Mucosa of stomach (tissue), 1 donor: ENCODE measurements at regions not wholly inside any gene's neighbourhood (a gene's known extent, or its start where the extent isn't known, plus 50 kb on each side); places are given as distances from the start of the nearest gene placed in this dataset.

Source experiments
- H3K27me3 ChIP-seq: one replicate; pipeline ENCODE4 v1.7.0; 2013; ENCODE audit warnings: mild to moderate bottlenecking, low read length; ENCODE audit not compliant: control insufficient read depth, insufficient read depth
- H3K36me3 ChIP-seq: one replicate; pipeline ENCODE4 v1.7.0; 2013; ENCODE audit warnings: low read length; ENCODE audit not compliant: control insufficient read depth, insufficient read depth
- H3K4me1 ChIP-seq: one replicate; pipeline ENCODE4 v1.7.0; 2013; ENCODE audit warnings: mild to moderate bottlenecking, low read length; ENCODE audit not compliant: control insufficient read depth, insufficient read depth
- H3K4me3 ChIP-seq: one replicate; pipeline ENCODE4 v1.7.0; 2013; ENCODE audit warnings: low read length
- H3K9ac ChIP-seq: one replicate; pipeline ENCODE4 v1.7.0; 2013; ENCODE audit warnings: mild to moderate bottlenecking, low read length, moderate library complexity
- H3K9me3 ChIP-seq: one replicate; pipeline ENCODE4 v1.7.0; 2013; ENCODE audit warnings: mild to moderate bottlenecking, low read length, moderate library complexity; ENCODE audit not compliant: control insufficient read depth
- donor health status: Pancreatic carcinoma.

DNA sequence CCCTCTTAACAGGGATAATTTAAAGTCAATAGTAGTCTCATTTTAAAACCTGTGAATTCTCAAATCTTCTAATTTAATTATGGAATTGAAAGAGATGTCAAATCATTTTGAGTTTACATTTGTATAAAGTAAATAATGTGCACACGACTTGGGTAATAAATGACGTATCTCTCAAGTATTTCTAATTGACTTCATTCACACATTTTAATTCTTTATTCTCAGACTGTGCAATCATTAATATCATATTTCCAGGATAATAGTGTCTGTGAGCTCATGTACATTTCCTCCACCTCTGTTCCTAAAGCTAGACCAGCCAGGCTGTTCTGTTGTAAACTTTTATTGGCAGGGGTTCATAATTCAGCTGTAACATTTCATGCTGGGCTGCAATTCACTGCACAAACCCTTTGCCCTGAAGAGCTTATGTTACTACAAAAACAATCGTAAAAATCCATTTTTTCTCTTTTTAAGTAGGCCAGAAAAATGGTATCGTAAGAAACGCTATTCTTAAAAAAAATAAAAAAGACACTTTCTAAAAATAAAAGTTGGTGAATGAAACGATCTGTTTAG, 1103.1 kb upstream of the TENM3 start:
- no peak overlapping the region for H3K4me3 ChIP-seq
- H3K36me3 ChIP-seq, result no peaks in the 10 kb centered on the region
- no peaks in the 10 kb centered on the region for H3K9me3 ChIP-seq
- no peaks in the 10 kb centered on the region for H3K27me3 ChIP-seq
- no peaks in the 10 kb centered on the region for H3K4me1 ChIP-seq
- no peak overlapping the region for H3K9ac ChIP-seq

DNA sequence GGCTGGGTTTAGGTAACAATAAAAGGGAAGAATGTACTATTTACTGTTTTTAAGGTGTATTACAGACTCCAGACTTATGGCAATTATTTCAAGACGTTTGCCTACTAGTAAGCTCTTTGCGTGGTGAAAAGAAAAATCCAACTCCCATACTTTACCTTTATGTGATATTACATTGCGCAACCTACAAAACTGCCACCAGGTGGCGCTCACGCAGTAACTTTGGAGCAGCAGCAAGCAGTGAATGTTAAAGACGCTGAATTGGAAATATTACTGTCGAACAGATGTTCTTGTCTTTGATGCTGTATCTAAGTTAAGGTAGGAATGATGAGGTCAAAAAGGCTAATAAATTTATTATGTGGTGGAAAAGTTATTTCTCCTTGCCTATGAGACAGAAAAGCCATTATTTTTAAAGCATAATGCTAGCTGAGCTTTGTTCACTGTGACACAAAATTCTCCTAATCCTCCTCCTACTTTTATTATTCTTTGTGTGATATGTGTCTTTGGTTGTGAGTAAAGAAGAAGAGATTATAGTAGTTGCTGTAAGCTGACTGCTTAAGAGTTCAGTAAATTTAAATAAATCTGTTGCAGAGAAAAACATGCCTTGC, 1099.8 kb upstream of the TENM3 start:
- Histone ChIP-seq H3K9ac (no peak overlapping the region), H3K4me1 (no peaks in the 10 kb centered on the region)

DNA sequence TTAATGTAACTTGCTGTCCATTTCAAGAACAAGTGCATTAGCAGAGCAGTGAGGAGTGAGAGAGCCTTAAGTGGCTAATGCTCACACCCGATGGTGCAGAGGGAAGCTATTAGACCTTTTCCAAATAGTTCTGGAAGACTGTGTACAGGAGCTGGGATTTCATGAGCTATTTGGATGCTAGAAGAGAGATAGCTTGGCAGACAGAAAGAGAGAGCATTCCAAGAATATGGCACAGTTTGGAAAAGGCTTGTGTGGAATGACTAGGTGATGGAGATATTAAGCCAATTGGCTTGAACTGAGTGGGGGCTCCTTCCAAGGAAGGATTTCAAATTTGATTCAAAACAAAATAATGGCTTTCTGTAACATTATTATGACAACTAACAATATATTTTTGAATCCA, 1097.2 kb upstream of the TENM3 start:
- H3K9me3 ChIP-seq, result no peaks in the 10 kb centered on the region
- no peaks in the 10 kb centered on the region for H3K4me1 ChIP-seq
- H3K36me3 ChIP-seq, result no peaks in the 10 kb centered on the region
- H3K27me3 ChIP-seq, result no peaks in the 10 kb centered on the region
- H3K4me3 ChIP-seq, result no peak overlapping the region
- no peak overlapping the region for H3K9ac ChIP-seq

More for the DNA sequence above, 1099.8 kb upstream of the TENM3 start:
- H3K4me3 ChIP-seq, result no peak overlapping the region
- no peaks in the 10 kb centered on the region for H3K27me3 ChIP-seq
- no peaks in the 10 kb centered on the region for H3K9me3 ChIP-seq
- no peaks in the 10 kb centered on the region for H3K36me3 ChIP-seq

DNA sequence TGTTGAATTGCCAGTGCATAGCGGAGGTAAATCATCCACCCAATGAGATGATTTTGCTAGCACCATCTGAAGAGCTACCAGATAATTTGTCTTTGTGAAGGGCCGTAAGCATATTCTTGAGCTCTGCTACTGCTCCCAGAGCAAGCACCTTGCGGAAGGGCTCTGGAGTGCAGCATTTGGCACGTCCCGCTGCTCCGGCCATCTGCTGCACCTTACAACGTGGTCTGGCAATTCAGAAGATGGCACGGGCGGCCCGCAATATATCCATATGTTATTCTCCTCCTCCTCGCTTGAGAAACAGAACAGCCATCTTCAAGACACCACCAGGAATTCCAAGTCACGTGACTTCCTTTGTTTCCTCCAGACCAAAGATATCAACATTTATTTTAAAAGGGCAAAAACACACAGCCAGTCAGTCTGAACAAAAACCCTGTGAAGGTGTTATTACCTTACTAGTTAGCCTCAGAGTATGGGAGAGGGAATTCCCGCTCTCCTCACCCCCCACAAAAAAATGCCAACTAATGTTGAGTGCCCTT, 1095.7 kb upstream of the TENM3 start:
- Histone ChIP-seq H3K36me3 (no peaks in the 10 kb centered on the region), H3K27me3 (no peaks in the 10 kb centered on the region)

DNA sequence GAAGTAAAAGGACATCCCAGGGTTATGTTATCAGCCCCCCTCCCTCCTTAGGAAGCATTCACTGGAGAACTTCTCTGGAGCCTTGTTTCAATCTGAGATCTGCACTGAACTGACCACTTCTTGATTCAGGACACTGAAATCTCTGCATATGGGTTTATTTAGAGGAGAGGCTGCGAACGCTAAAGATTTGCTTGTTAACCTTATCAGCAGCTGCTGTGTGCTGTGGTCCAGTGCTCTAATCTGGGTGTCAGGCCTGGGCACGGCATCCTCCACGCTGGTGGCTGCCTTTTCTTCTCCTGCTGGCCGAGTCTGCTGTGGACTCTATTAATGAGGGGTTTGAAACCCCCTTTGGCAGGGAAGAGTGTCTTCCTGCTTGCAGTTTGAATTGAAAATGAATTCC, 1094.7 kb upstream of the TENM3 start:
- Histone ChIP-seq H3K9me3 (no peaks in the 10 kb centered on the region), H3K4me1 (no peaks in the 10 kb centered on the region), H3K36me3 (no peaks in the 10 kb centered on the region)

More for the DNA sequence above, 1095.7 kb upstream of the TENM3 start:
- Histone ChIP-seq H3K4me1 (no peaks in the 10 kb centered on the region), H3K9ac (no peak overlapping the region), H3K9me3 (no peaks in the 10 kb centered on the region), H3K4me3 (no peak overlapping the region)

DNA sequence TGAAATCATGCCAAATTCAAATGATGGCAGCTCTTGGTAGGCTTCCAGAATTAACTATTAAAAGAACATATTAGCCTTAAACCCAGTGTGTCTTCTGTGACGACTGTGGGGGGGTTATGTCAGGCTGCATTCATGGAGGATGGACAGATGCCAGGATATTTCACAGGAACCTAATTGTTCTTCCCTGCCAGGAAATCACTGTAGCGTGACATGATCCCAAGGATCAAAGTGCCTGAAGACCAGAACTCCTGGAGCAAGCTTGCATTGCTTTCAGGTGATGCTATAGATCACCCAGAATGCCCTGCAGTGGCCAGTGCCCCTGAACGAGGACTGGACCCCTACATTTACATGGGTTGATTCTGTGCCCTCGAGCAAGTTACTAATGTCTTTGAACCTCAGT, 1093.0 kb upstream of the TENM3 start:
- Histone ChIP-seq H3K4me1 (no peaks in the 10 kb centered on the region), H3K9me3 (no peaks in the 10 kb centered on the region), H3K9ac (no peak overlapping the region), H3K36me3 (no peaks in the 10 kb centered on the region), H3K27me3 (no peaks in the 10 kb centered on the region), H3K4me3 (no peak overlapping the region)

More for the DNA sequence above, 1094.7 kb upstream of the TENM3 start:
- no peak overlapping the region for H3K9ac ChIP-seq
- no peak overlapping the region for H3K4me3 ChIP-seq
- no peaks in the 10 kb centered on the region for H3K27me3 ChIP-seq

DNA sequence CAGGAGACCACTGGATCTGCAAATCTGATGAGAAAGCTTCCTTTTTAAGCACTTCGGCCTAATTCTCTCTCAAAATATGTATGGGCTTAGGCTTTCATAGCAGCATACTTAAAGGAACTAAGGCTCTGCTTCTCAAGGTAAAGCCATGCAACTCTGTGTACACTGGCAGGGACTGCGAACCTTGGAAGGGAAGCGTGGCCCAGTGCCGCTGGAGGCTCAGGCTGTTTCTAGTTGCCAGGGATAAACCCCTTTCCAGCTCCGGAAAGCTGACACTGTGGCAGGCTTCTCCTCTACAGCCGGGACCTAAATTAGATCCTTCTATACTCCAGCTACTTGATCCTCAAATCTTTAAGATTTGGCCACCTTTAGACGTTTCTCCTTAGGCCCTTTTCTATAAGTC, 1091.3 kb upstream of the TENM3 start:
- Histone ChIP-seq H3K4me3 (no peak overlapping the region), H3K4me1 (no peaks in the 10 kb centered on the region), H3K9ac (no peak overlapping the region), H3K36me3 (no peaks in the 10 kb centered on the region), H3K9me3 (no peaks in the 10 kb centered on the region), H3K27me3 (no peaks in the 10 kb centered on the region)

DNA sequence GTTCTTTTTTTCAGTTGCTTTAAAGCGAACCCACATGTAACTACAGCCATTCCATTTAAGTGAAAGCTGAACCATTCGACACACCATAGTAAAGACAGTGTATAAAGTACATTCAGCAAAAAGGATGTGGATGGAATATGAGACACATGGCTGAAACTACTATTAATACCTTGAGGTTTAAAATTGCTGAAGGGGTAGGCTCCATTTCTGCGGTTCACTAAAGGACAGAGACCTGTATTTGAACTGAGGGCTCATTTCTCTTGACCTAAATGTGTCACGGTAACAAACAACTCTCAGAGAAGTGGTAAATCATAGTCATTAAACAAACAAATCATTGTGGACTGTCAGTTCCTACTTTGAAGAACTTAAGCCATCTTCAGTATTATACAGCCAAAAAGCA, 1085.6 kb upstream of the TENM3 start:
- H3K36me3 ChIP-seq, result no peaks in the 10 kb centered on the region
- H3K9ac ChIP-seq, result no peak overlapping the region
- no peaks in the 10 kb centered on the region for H3K9me3 ChIP-seq
- no peaks in the 10 kb centered on the region for H3K27me3 ChIP-seq
- H3K4me1 ChIP-seq, result no peaks in the 10 kb centered on the region
- H3K4me3 ChIP-seq, result no peak overlapping the region

DNA sequence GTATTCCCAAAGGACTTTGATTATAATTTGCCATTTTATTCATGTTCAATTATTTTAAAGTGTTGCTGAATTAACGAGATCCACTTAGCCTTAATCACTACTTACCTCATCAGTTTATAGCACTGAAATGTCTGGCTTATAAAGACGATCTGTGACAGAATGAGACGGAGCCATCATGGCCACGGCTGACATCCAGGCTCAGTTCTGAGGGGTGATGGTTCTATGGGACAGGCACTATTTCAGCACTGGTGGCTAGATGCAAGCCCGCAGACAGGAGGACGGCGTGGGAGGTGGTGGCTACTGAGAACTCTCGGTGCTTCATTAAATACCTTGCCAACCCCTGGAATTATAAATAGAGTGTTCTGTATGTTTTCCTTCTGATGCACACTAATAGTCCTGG, 1084.2 kb upstream of the TENM3 start:
- H3K4me1 ChIP-seq, result no peaks in the 10 kb centered on the region
- no peaks in the 10 kb centered on the region for H3K36me3 ChIP-seq
- H3K4me3 ChIP-seq, result no peak overlapping the region
- H3K9me3 ChIP-seq, result no peaks in the 10 kb centered on the region
- no peaks in the 10 kb centered on the region for H3K27me3 ChIP-seq
- H3K9ac ChIP-seq, result no peak overlapping the region

DNA sequence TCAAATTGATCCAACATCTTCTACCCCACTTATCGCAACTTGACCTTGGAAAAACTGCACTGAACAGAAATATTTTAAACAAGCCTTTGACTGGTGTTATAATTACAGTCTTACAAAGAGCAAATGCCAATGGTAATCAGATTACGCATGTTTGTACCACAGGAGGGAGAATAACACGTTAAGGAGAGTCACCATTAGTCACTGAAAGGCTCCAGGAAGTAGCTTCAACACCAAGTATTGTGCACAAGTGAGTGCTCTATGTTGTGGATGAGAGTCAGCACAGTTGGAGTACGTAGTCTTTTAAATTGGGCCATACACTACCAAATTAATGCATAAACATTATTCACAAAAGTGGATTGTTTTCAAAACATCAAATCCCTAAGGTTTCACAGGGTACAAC, 1081.5 kb upstream of the TENM3 start:
- Histone ChIP-seq H3K27me3 (no peaks in the 10 kb centered on the region), H3K4me1 (no peaks in the 10 kb centered on the region), H3K9me3 (no peaks in the 10 kb centered on the region), H3K9ac (no peak overlapping the region), H3K36me3 (no peaks in the 10 kb centered on the region), H3K4me3 (no peak overlapping the region)

DNA sequence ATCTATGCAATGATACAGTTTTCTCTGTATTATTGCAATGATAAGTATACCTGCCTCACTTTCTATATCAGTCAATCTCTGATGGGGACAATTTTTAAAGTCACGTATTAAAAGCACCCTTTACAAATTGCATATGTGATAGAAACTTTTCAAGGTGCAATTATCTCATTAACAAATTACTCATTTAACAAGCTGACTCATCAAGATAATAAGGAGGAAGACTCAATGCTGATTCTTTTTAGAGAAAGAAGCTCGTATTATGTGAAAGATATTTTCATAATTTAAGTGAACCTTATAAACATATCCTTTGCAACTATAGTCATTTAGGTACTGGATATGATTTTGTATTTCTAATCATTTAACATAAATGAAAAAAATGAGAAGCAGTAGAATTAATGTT, 1080.9 kb upstream of the TENM3 start:
- no peaks in the 10 kb centered on the region for H3K27me3 ChIP-seq
- H3K9ac ChIP-seq, result no peak overlapping the region
- no peaks in the 10 kb centered on the region for H3K36me3 ChIP-seq
- no peaks in the 10 kb centered on the region for H3K9me3 ChIP-seq
- H3K4me1 ChIP-seq, result no peaks in the 10 kb centered on the region
- H3K4me3 ChIP-seq, result no peak overlapping the region

DNA sequence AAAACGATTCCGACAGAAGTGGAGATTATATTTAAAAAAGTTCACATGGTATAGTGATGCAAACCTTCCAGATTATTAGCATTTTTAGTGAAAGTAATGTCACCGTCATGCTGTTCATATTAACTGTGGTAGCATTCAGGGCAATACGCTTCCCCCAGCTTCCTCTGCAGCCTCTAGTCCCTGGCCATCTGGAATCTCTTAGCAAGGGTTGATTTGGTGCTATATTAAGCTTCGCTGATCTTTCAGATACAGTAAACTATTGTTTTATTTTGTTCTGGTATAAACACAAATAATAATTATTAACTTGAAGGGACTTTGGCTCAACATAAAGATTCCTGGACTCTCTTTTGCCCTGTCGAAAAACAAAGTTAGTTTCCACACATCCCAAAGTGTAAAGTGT, 1080.5 kb upstream of the TENM3 start:
- H3K27me3 ChIP-seq, result no peaks in the 10 kb centered on the region
- H3K36me3 ChIP-seq, result no peaks in the 10 kb centered on the region
- no peaks in the 10 kb centered on the region for H3K9me3 ChIP-seq
- no peak overlapping the region for H3K4me3 ChIP-seq
- no peak overlapping the region for H3K9ac ChIP-seq
- no peaks in the 10 kb centered on the region for H3K4me1 ChIP-seq
